ENCODE measurements at regions not wholly inside any gene's neighbourhood (a gene's known extent, or its start where the extent isn't known, plus 50 kb on each side); places are given as distances from the start of the nearest gene placed in this dataset.

DNA sequence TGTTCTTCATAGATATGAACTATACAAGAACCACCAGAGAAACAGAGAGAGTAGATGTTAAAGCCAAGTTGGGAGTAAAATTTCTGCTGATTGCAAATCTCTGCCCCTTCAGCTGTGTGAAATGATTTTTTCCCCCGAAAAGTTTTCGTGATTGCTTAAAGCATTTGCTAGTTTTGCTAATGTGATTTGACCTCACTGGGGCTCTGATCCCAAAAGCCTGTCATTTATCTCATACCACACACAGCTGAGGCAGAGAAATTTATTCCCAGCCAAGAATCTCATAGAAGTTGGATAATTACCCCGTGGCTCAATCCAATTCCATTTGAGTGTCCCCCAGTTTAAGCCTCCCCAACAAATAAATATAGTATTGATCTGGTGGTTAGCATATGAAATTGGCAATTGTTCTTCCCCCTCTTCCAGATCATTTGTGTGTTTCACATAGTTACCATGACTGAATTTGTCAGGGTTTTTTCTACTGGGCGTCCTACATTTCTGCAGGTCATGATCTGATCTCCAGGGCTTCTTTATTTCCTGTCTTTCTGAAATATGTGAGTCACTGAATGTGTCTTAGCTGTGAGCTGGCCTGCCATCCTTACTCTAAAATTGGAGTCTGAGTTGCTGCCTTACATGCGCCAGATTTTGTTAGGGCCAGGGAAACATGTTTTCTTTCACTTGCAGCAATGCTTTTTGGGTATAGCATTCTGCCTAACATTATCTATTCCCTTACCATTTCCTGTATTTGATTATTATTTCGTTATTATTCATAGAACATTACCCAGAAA is 167.5 kb upstream of the FRMPD4 start:
- Mint-ChIP-seq H3K9me3 (no peaks in the 10 kb centered on the region), H3K27ac (no peak overlapping the region), H3K4me3 (no peak overlapping the region), H3K27me3 (no peaks in the 10 kb centered on the region), H3K4me1 (ENCODE audit: low read depth) (no peaks in the 10 kb centered on the region), H3K36me3 (ENCODE audit: low read depth) (no peaks in the 10 kb centered on the region)
- intact Hi-C loops (cut with micrococcal nuclease): no loop called here

DNA sequence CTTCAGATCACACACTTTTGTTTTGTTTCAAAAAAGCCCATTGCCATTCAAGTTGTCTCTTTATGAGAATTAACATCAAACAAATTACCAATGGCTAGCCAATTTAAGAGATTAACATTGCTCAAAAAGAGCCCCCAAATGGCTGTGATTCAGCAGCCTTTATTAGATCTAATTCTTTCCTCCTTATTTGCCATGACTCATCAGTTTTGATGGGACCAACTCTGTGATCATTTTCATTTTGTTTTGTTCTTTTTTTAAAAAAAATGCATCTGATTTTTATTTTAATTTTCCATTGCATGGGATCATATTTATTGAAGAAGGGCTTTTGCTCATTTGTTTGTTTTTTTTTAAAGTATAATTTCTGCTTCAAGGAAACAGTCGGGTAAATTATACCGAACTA is 161.6 kb upstream of the FRMPD4 start:
- H3K4me1 Mint-ChIP-seq (ENCODE audit: low read depth): no peaks in the 10 kb centered on the region
- intact Hi-C loops (cut with micrococcal nuclease): no loop called here
- H3K27me3 Mint-ChIP-seq: no peaks in the 10 kb centered on the region
- no peaks in the 10 kb centered on the region for H3K36me3 Mint-ChIP-seq (ENCODE audit: low read depth)
- H3K9me3 Mint-ChIP-seq: no peaks in the 10 kb centered on the region
- H3K27ac Mint-ChIP-seq: no peak overlapping the region
- no peak overlapping the region for H3K4me3 Mint-ChIP-seq

DNA sequence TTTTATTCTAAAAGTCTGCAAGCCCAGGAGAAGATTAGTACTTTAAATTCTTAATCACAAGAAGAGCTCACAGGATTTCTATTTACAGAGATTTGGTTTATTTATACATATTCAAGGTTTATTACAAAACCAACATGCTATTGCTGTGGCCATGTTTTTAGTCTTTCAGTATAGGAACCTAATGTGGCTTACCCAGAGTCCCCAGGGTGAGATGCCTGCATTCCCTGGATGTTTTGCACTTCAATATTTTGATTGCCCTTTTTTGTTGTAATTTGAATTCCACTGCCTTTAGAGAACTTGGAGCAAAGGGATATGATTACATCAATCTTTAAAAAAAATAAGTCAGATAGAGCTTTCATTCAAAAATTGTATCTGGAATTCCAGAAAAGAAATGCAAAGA is 146.0 kb upstream of the FRMPD4 start:
- H3K4me3 Mint-ChIP-seq: no peak overlapping the region
- H3K4me1 Mint-ChIP-seq (ENCODE audit: low read depth): no peaks in the 10 kb centered on the region
- H3K9me3 Mint-ChIP-seq: no peaks in the 10 kb centered on the region
- intact Hi-C loops (cut with micrococcal nuclease): no loop called here
- H3K27me3 Mint-ChIP-seq: no peaks in the 10 kb centered on the region
- H3K27ac Mint-ChIP-seq: no peak overlapping the region
- H3K36me3 Mint-ChIP-seq (ENCODE audit: low read depth): no peaks in the 10 kb centered on the region

DNA sequence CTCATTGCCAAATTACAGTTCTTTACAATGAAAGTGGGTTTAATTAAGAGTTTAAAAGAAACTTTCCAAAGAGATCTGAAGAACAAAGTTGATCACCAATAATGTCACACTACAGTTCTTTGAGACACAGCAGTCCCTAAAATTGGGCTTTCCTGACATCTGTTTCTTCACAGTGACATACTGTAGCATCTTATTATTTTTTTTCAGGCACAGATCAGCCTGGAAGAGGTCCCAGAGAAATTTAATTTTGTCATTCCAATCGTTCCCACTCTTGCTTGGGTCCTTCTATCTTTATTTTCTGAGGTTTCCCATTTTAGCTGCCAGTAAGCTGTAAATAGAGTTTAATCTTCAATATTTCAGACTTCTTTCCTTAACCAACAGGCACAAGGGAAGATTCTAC is 143.1 kb upstream of the FRMPD4 start:
- H3K4me1 Mint-ChIP-seq (ENCODE audit: low read depth): no peaks in the 10 kb centered on the region
- H3K9me3 Mint-ChIP-seq: no peaks in the 10 kb centered on the region
- H3K4me3 Mint-ChIP-seq: no peak overlapping the region
- no peaks in the 10 kb centered on the region for H3K27me3 Mint-ChIP-seq
- H3K36me3 Mint-ChIP-seq (ENCODE audit: low read depth): no peaks in the 10 kb centered on the region
- no peak overlapping the region for H3K27ac Mint-ChIP-seq
- intact Hi-C loops (cut with micrococcal nuclease): no loop called here

DNA sequence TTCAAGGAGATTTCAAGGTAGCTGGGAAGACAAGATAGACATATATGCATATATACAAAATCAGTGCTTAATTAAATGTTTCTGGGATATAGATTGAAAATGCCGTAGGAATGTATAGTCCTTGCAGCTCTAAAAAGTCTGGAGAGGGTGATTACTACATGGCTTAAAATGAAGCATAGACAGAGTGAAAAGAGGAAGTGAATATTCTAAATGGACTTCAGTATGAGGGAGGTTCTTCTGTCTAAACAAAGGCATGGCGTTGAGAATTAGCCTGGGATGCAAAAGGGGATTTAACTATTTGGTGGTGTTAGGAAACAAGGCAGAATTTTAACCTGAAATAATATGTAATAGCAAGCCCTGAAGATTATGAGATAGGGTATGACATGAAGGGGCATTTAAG is 141.5 kb upstream of the FRMPD4 start:
- Mint-ChIP-seq H3K27me3 (no peaks in the 10 kb centered on the region), H3K27ac (no peak overlapping the region), H3K36me3 (ENCODE audit: low read depth) (no peaks in the 10 kb centered on the region), H3K4me1 (ENCODE audit: low read depth) (no peaks in the 10 kb centered on the region), H3K4me3 (no peak overlapping the region), H3K9me3 (no peaks in the 10 kb centered on the region)
- intact Hi-C loops (cut with micrococcal nuclease): no loop called here

DNA sequence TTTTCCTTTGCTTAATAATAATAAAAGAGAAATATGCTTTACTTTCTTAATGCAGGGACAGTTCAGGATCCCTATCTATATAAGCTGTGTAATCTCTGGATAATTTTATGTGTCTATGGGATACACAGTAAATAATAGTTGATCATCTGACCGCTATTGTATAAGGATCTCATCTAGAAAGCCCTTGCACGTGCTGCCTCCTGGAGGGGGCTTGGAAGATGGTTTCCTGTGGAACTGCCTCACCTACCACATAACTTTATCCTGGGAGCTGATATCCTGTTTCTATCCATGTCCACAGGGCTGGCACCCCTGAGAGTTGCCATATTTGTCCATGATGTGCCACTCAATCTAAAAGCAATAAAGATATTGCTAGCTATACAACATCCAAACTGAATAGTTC is 139.3 kb upstream of the FRMPD4 start:
- H3K4me1 Mint-ChIP-seq (ENCODE audit: low read depth): no peaks in the 10 kb centered on the region
- no peaks in the 10 kb centered on the region for H3K36me3 Mint-ChIP-seq (ENCODE audit: low read depth)
- intact Hi-C loops (cut with micrococcal nuclease): no loop called here
- no peaks in the 10 kb centered on the region for H3K9me3 Mint-ChIP-seq
- no peak overlapping the region for H3K4me3 Mint-ChIP-seq
- no peak overlapping the region for H3K27ac Mint-ChIP-seq
- no peaks in the 10 kb centered on the region for H3K27me3 Mint-ChIP-seq

DNA sequence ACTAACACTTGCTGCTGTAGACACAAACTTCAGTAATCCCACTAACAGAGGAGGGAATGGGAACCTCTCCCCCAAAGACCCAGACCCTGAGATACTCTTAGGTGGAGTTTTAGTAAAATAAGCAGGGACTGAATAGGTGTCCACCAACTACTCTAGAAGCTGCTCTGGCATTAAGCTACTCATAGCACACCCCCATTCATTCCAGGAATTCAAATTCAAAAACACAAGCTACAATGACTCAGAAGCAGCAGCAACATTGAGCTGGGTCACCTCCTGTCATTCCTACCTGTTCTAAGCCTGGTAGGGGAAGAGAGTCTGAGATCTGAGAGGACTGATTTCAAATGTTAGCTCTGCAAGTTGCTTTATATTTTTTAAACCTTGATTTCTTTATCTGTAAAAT is 135.4 kb upstream of the FRMPD4 start:
- Mint-ChIP-seq H3K4me3 (no peak overlapping the region), H3K27me3 (no peaks in the 10 kb centered on the region), H3K27ac (no peak overlapping the region), H3K9me3 (no peaks in the 10 kb centered on the region), H3K36me3 (ENCODE audit: low read depth) (no peaks in the 10 kb centered on the region), H3K4me1 (ENCODE audit: low read depth) (no peaks in the 10 kb centered on the region)
- intact Hi-C loops (cut with micrococcal nuclease): no loop called here

DNA sequence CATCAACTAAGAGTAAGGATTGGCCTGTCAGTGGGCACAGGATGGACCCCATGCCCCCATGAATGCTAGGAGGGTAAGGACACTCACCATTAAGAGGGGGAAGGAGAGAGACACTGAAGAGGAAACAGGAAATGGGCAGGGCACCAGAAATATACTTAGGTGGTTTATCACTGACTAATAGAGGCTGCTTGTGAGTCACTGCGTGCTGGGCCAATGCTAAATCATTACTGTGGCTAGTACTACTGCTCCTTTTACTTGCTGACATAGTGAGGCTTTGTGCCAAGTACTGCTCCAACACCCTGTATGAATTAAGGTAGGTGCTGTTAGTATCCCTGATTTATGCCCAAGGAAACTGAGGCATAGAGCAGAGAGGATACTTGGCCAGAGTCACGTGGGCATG is 130.4 kb upstream of the FRMPD4 start:
- intact Hi-C loops (cut with micrococcal nuclease): no loop called here
- Mint-ChIP-seq H3K4me1 (ENCODE audit: low read depth) (no peaks in the 10 kb centered on the region), H3K9me3 (no peaks in the 10 kb centered on the region), H3K4me3 (no peak overlapping the region), H3K36me3 (ENCODE audit: low read depth) (no peaks in the 10 kb centered on the region), H3K27me3 (no peaks in the 10 kb centered on the region), H3K27ac (no peak overlapping the region)

DNA sequence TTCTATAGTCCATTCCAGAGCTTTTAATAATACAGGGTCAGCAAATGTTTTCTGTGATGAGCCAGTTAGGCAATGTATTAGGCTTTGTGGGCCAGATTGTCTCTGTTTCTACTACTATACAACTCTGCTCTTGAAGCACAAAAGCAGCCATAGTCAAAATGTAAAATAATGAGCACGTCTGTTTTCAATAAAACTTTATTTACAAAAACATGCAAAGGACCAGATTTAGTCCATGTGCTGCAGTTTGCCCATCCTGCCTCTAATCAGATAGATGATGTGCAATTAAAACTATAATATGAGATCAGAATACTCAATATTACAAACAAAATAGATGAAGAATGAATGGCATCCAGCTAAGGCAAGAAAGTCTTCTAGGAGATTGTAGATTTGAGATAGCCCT is 127.8 kb upstream of the FRMPD4 start:
- no peak overlapping the region for H3K27ac Mint-ChIP-seq
- intact Hi-C loops (cut with micrococcal nuclease): no loop called here
- no peak overlapping the region for H3K4me3 Mint-ChIP-seq
- H3K36me3 Mint-ChIP-seq (ENCODE audit: low read depth): no peaks in the 10 kb centered on the region
- H3K9me3 Mint-ChIP-seq: no peaks in the 10 kb centered on the region
- H3K27me3 Mint-ChIP-seq: no peaks in the 10 kb centered on the region
- no peaks in the 10 kb centered on the region for H3K4me1 Mint-ChIP-seq (ENCODE audit: low read depth)

DNA sequence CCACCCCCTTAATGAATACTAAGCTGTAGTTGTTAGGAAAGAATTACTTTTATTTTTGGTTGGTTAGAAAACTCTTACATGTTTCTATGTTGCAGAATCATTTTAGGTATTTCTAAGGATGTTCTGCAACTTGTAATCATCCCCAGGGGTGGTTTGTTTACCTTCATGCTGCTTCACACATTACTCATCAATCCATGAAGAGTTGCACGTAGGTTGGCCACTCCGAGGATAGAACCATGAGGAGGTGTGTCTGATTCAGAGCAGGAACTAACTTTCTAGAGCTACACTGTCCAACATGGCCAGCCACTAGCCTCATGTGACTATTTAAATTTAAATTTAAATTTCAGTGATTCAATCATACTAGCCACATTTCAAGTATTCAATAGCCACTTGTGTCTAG is 127.2 kb upstream of the FRMPD4 start:
- Mint-ChIP-seq H3K9me3 (no peaks in the 10 kb centered on the region), H3K4me3 (no peak overlapping the region), H3K27ac (no peak overlapping the region), H3K27me3 (no peaks in the 10 kb centered on the region), H3K4me1 (ENCODE audit: low read depth) (no peaks in the 10 kb centered on the region), H3K36me3 (ENCODE audit: low read depth) (no peaks in the 10 kb centered on the region)
- intact Hi-C loops (cut with micrococcal nuclease): no loop called here

DNA sequence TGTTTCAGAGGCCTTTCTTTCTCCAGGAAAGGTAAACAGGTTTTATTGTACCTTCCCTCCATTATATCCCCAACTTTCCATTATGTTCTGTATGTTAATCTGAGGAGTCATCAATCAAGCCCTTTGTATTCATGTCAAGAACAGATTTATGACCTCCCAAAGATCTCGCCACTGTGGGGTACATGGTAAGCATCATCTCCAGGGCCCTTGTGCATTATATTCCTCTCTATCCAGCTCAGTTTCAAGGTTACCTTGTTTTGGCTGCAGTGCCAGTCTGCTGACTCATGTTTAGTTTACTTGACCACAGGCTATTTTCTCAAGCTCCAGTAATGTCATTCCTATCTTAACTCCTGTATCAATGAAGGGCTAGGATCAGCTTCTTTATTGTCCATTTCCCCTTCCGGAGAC is 125.1 kb upstream of the FRMPD4 start:
- no peaks in the 10 kb centered on the region for H3K4me1 Mint-ChIP-seq (ENCODE audit: low read depth)
- no peak overlapping the region for H3K27ac Mint-ChIP-seq
- intact Hi-C loops (cut with micrococcal nuclease): no loop called here

DNA sequence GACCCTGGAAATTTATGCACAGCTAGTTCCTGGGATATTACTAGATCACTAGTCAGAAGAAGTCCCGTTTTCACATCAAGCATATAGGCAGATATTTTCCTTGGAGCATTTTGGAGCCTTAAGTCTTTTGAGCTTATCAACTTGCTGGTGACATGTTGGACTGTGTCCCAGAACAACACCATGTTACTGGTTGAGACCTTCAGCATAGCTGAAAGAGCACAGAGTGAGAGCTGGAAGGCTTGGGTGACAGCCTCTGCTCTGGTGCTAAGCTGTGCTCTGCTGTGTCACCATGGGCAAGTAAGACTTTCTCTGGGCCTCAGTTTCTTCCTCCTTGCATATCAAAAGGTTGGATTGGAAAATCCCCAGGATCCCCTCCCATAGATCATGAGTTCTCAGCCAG is 116.6 kb upstream of the FRMPD4 start:
- Mint-ChIP-seq H3K4me3 (no peak overlapping the region), H3K27me3 (no peaks in the 10 kb centered on the region), H3K9me3 (peaks cover 8% of the 10 kb centered on the region), H3K36me3 (ENCODE audit: low read depth) (no peaks in the 10 kb centered on the region), H3K4me1 (ENCODE audit: low read depth) (no peaks in the 10 kb centered on the region), H3K27ac (no peak overlapping the region)
- intact Hi-C loops (cut with micrococcal nuclease): no loop called here

More for the DNA sequence above, 125.1 kb upstream of the FRMPD4 start:
- Mint-ChIP-seq H3K36me3 (ENCODE audit: low read depth) (no peaks in the 10 kb centered on the region), H3K9me3 (no peaks in the 10 kb centered on the region), H3K4me3 (no peak overlapping the region), H3K27me3 (no peaks in the 10 kb centered on the region)

DNA sequence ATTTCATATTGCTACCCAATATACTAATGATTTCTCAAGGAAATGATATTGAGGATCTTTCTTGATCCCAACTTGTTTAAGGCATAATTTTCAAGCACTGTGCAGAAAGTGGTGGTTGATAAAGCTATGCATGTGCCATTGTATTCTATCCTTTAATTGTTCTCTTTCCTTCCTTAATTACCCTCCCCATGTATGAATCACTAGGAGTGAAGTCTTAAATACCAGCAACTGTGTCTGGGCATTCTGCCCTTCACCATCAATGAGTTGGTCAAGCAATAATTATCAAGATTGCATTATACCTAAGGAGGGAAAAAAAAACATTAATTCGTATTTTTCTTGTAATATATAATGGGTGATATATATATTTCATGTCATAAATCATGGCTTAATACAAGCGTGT is 111.8 kb upstream of the FRMPD4 start:
- H3K9me3 Mint-ChIP-seq: no peaks in the 10 kb centered on the region
- H3K27me3 Mint-ChIP-seq: no peaks in the 10 kb centered on the region
- H3K4me3 Mint-ChIP-seq: no peak overlapping the region
- intact Hi-C loops (cut with micrococcal nuclease): no loop called here
- H3K4me1 Mint-ChIP-seq (ENCODE audit: low read depth): no peaks in the 10 kb centered on the region
- H3K27ac Mint-ChIP-seq: no peak overlapping the region
- no peaks in the 10 kb centered on the region for H3K36me3 Mint-ChIP-seq (ENCODE audit: low read depth)

DNA sequence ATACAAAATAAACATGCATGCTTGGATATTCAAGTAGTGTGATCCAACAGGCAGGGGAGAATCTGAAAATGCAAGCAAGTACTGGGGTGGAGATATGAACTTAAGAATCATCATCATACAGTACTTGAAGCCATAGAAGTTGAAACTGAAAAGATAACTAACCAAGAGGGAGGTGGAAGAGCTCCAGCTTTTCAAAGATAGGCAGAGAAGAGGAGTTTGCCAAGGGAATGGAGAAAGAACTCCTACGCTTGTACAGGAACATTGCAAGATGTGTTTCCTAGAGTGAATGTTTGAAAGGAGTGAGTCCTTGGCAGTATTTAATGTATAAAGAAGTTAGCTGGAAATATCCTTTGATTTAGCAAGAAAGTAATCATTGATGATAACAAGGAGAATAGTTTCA is 106.2 kb upstream of the FRMPD4 start:
- H3K36me3 Mint-ChIP-seq (ENCODE audit: low read depth): no peaks in the 10 kb centered on the region

DNA sequence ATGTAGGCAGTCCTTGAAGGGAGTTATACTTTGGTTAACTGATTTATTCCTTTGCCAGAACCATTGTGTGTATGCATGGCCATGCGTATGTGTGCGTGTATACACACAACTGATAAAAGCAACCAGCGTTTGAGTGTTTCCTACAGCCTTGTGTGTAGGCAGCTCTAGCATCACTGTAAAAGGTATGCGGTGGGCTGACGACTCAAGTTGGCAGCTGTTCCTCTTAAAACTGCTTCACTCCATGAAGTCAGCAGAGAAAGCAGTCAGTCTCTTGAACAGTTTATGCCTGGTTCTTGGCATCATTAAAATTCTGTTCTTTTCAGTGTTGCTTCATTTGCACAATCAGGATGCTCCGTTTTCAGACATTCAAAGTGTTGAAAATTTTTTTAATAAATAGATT is 103.5 kb upstream of the FRMPD4 start:
- Mint-ChIP-seq H3K9me3 (no peaks in the 10 kb centered on the region), H3K27ac (no peak overlapping the region), H3K27me3 (no peaks in the 10 kb centered on the region), H3K4me1 (ENCODE audit: low read depth) (no peaks in the 10 kb centered on the region), H3K36me3 (ENCODE audit: low read depth) (no peaks in the 10 kb centered on the region), H3K4me3 (no peak overlapping the region)
- intact Hi-C loops (cut with micrococcal nuclease): no loop called here

More for the DNA sequence above, 106.2 kb upstream of the FRMPD4 start:
- Mint-ChIP-seq H3K4me1 (ENCODE audit: low read depth) (no peaks in the 10 kb centered on the region), H3K27ac (no peak overlapping the region), H3K4me3 (no peak overlapping the region), H3K9me3 (no peaks in the 10 kb centered on the region), H3K27me3 (no peaks in the 10 kb centered on the region)
- intact Hi-C loops (cut with micrococcal nuclease): no loop called here

Measured in dendritic cell treated with granulocyte-macrophage colony-stimulating factor and Interleukin-4, amounts not matched to agents 40 ng/mL and 50 ng/mL, for 4 days (primary cell).